ENCODE measurements at regions not wholly inside any gene's neighbourhood (a gene's known extent, or its start where the extent isn't known, plus 50 kb on each side); places are given as distances from the start of the nearest gene placed in this dataset.
"Not testable (repeated sequence)": the region's sequence is repeated elsewhere in the genome, so short reads cannot be mapped to it uniquely, and the experiment has no call there.

DNA sequence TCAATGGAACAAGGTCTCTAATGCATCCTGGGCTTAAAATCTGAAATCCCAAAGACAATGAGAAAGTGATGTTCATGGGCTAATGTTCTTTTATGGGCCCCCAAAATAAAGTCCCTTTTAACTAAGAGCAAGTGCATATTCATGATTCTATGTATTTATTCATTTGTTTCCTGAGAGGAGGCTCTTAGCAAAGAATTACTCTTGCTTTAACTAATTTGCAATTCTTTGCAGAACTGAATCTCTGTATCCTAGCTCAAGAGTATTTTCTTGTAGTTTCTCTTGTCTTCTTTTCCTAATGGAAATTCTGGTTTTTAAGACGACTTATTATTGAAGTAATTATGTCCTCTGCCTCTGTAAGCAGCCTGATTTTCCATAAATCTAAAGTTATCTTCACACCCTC, 202.2 kb upstream of the TP63 start:
- no peaks in the 10 kb centered on the region for H3K4me1 ChIP-seq
- intact Hi-C loops (cut with DNase I): no loop called here
- H3K4me3 ChIP-seq: no peak overlapping the region
- H3K36me3 ChIP-seq: no peaks in the 10 kb centered on the region
- peaks cover 0 to 4% of the 10 kb centered on the region in 2 donors for H3K9me3 ChIP-seq
- no peak overlapping the region for H3K27ac ChIP-seq
- no peak for DNase-seq (ENCODE audit: low spot score in 2 of 2)
- no peaks in the 10 kb centered on the region for H3K27me3 ChIP-seq
- TF ChIP-seq, protein P1, sequence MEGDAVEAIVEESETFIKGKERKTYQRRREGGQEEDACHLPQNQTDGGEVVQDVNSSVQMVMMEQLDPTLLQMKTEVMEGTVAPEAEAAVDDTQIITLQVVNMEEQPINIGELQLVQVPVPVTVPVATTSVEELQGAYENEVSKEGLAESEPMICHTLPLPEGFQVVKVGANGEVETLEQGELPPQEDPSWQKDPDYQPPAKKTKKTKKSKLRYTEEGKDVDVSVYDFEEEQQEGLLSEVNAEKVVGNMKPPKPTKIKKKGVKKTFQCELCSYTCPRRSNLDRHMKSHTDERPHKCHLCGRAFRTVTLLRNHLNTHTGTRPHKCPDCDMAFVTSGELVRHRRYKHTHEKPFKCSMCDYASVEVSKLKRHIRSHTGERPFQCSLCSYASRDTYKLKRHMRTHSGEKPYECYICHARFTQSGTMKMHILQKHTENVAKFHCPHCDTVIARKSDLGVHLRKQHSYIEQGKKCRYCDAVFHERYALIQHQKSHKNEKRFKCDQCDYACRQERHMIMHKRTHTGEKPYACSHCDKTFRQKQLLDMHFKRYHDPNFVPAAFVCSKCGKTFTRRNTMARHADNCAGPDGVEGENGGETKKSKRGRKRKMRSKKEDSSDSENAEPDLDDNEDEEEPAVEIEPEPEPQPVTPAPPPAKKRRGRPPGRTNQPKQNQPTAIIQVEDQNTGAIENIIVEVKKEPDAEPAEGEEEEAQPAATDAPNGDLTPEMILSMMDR (IDR thresholded peaks at IDR 0.05): no peak

DNA sequence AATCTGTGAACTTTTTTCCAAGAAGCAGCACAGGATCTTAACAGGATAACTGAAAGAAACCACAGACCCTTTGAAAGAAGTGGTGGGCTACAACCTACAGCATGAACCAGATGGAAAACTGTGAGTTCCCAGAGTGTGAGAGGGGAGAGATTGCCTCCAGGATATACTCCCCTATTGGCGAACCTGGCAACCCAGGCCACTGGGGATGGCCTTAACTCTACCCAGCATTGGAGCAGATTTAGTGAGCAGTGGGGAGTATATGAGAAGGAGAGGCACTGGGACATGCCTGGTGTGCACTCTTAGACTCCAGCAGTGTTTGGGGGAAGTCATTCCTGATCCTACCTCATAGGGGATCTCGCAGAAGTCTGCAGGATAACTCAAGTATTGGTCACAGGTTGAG, 201.0 kb upstream of the TP63 start:
- DNase-seq (ENCODE audit: low spot score in 2 of 2): no peak
- TF ChIP-seq, protein P1 (IDR thresholded peaks at IDR 0.05): no peak
- Histone ChIP-seq H3K4me3 (no peak overlapping the region), H3K9me3 (peaks cover 0 to 4% of the 10 kb centered on the region in 2 donors), H3K36me3 (no peaks in the 10 kb centered on the region), H3K4me1 (no peaks in the 10 kb centered on the region), H3K27ac (no peak overlapping the region), H3K27me3 (no peaks in the 10 kb centered on the region)
- intact Hi-C loops (cut with DNase I): no loop called here

- H3K9me3 ChIP-seq; H3K27ac ChIP-seq; H3K4me1 ChIP-seq; H3K36me3 ChIP-seq; H3K4me3 ChIP-seq; intact Hi-C loops (cut with DNase I); H3K27me3 ChIP-seq; DNase-seq (ENCODE audit: low spot score in 2 of 2): not testable (repeated sequence)
These were observed 188.9 kb upstream of the TP63 start for GRCh38 chr3:189442257-189442656.

GRCh38 chr3:189446959-189447560, 184.1 kb upstream of the TP63 start:
- intact Hi-C loops (cut with DNase I): no loop called here
- H3K36me3 ChIP-seq: no peaks in the 10 kb centered on the region
- H3K4me3 ChIP-seq: no peak overlapping the region
- H3K4me1 ChIP-seq: no peaks in the 10 kb centered on the region
- no peak overlapping the region for H3K27ac ChIP-seq
- no peaks in the 10 kb centered on the region for H3K9me3 ChIP-seq
- H3K27me3 ChIP-seq: no peaks in the 10 kb centered on the region
- TF ChIP-seq, protein P1 (IDR thresholded peaks at IDR 0.05): no peak
- no peak for DNase-seq (ENCODE audit: low spot score in 2 of 2)

DNA sequence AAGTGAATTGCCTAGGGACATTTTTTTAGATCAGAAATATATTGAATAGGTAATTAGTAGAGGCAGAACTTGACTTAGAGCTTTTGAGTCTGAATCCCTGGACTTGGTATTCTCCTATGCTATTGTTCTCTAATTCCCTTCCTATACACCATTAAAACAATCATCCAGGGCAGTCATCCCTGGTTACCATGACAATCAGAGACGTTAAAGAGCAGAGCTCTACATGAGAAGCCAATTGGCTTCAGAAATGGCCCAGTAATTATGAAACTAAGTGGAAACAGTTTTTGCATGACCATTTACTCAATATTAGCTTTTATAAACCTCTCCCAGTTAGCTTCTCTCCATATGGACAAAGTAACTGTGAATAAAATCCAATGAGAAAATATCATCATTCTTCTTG, 182.1 kb upstream of the TP63 start:
- TF ChIP-seq, protein P1 (IDR thresholded peaks at IDR 0.05): no peak
- no peak for DNase-seq (ENCODE audit: low spot score in 2 of 2)
- intact Hi-C loops (cut with DNase I): no loop called here
- H3K9me3 ChIP-seq: no peaks in the 10 kb centered on the region
- H3K4me3 ChIP-seq: no peak overlapping the region
- no peaks in the 10 kb centered on the region for H3K36me3 ChIP-seq
- no peaks in the 10 kb centered on the region for H3K4me1 ChIP-seq
- no peaks in the 10 kb centered on the region for H3K27me3 ChIP-seq
- H3K27ac ChIP-seq: no peak overlapping the region

DNA sequence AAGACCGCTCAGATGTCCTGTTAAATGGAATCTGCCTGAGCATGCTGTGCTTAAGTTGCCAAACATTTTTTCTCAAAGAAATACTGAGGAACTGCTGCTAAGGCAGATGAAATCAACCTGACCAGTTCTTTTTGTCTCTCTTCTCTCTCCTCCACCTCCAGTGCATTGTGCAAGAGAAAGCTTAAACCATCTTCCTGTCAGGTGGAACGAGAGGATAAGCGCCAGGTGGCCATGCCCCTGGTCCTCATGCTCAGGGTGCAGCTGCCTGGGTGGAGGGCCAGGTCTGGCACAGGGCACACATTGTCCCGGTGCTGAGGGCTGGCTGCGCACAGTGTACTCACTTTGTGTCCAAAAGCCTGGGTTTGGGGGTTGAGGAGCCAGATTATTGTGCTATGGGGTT, 176.2 kb upstream of the TP63 start:
- Histone ChIP-seq H3K4me3 (no peak overlapping the region), H3K9me3 (no peaks in the 10 kb centered on the region), H3K4me1 (no peaks in the 10 kb centered on the region), H3K36me3 (no peaks in the 10 kb centered on the region), H3K27me3 (no peaks in the 10 kb centered on the region), H3K27ac (no peak overlapping the region)
- no peak for DNase-seq (ENCODE audit: low spot score in 2 of 2)
- intact Hi-C loops (cut with DNase I): no loop called here
- TF ChIP-seq, protein P1 (IDR thresholded peaks at IDR 0.05): no peak
